ENCODE measurements at regions not wholly inside any gene's neighbourhood (a gene's known extent, or its start where the extent isn't known, plus 50 kb on each side); places are given as distances from the start of the nearest gene placed in this dataset.

- Histone ChIP-seq H3K4me1 (replicated peaks; ENCODE audit: insufficient read depth) (no peaks in the 10 kb centered on the region), H3K79me2 (ENCODE audit: low read depth) (no peaks in the 10 kb centered on the region), H3K4me2 (no peak overlapping the region), H3K9me2 (ENCODE audit: insufficient read depth) (no peaks in the 10 kb centered on the region), H3K27ac (no peak overlapping the region), H3F3A (ENCODE audit: insufficient read depth, low read depth) (no peaks in the 10 kb centered on the region), H4K20me1 (ENCODE audit: insufficient read depth) (no peaks in the 10 kb centered on the region), H3K9me3 (ENCODE audit: insufficient read depth, low read depth) (peaks cover 3% of the 10 kb centered on the region; the same call in 1 of the 2 replicates), H3K27me3 (ENCODE audit: insufficient read depth, low read depth) (no peaks in the 10 kb centered on the region), H2AFZ (no peak overlapping the region), H3K36me3 (ENCODE audit: low read depth) (no peaks in the 10 kb centered on the region), H3K4me3 (no peak overlapping the region)
- DNase-seq = no peak
- no TSS peak for BruUV-seq (replicated peaks)
- ChIA-PET POLR2A (ENCODE audit: unreplicated experiment) (no interaction called here), CTCF (no interaction called here)
- intact Hi-C loops (cut with micrococcal nuclease; ENCODE audit: unreplicated experiment) = no loop called here
- TF ChIP-seq EZH2 (IDR thresholded peaks at IDR 0.05; ENCODE audit: low read depth) (no peak), CTCF (conservative IDR thresholded peaks at IDR 0.05) (no peak)
Measured at GRCh38 chrX:124203311-124203710, 129.1 kb upstream of the TEX13D start.

DNA sequence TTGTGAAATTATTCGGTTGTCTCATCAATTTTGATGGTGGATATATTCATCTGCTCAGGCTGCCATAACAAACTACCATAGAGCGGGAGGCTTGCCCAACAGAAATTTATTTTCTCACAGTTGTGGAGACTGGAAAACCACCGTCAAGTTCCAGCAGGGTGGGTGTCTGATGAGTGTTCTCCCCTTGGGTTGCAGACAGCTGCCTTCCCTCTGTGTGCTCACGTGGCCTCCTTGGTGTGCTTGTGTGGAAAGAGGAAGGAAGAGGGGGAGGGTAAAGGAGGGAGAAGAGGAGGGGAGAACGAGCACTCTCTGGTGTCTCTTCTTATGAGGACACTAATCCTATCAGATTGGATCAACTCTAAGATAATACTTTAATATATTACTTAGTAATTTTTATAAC, 123.8 kb upstream of the TEX13D start:
- Histone ChIP-seq H3K9me2 (ENCODE audit: insufficient read depth) (no peaks in the 10 kb centered on the region), H3K4me2 (no peak overlapping the region), H2AFZ (no peak overlapping the region), H4K20me1 (ENCODE audit: insufficient read depth) (no peaks in the 10 kb centered on the region), H3F3A (ENCODE audit: insufficient read depth, low read depth) (no peaks in the 10 kb centered on the region), H3K79me2 (ENCODE audit: low read depth) (no peaks in the 10 kb centered on the region), H3K4me3 (no peak overlapping the region), H3K27me3 (ENCODE audit: insufficient read depth, low read depth) (no peaks in the 10 kb centered on the region), H3K36me3 (ENCODE audit: low read depth) (no peaks in the 10 kb centered on the region), H3K27ac (no peak overlapping the region), H3K9me3 (ENCODE audit: insufficient read depth, low read depth) (peaks cover 3% of the 10 kb centered on the region; the same call in 1 of the 2 replicates), H3K4me1 (replicated peaks; ENCODE audit: insufficient read depth) (no peaks in the 10 kb centered on the region)
- ChIA-PET POLR2A (ENCODE audit: unreplicated experiment) (no interaction called here), CTCF (no interaction called here)
- intact Hi-C loops (cut with micrococcal nuclease; ENCODE audit: unreplicated experiment) = no loop called here
- no TSS peak for BruUV-seq (replicated peaks)
- TF ChIP-seq EZH2 (IDR thresholded peaks at IDR 0.05; ENCODE audit: low read depth) = no peak
- no peak for TF ChIP-seq CTCF (conservative IDR thresholded peaks at IDR 0.05)
- DNase-seq = no peak

GRCh38 chrX:124209792-124210576, 122.5 kb upstream of the TEX13D start:
- no peaks in the 10 kb centered on the region for H3K9me3 ChIP-seq (ENCODE audit: insufficient read depth, low read depth)
- H3F3A ChIP-seq (ENCODE audit: insufficient read depth, low read depth) = no peaks in the 10 kb centered on the region
- ChIA-PET CTCF (no interaction called here), POLR2A (ENCODE audit: unreplicated experiment) (no interaction called here)
- H3K79me2 ChIP-seq (ENCODE audit: low read depth) = no peaks in the 10 kb centered on the region
- H3K4me3 ChIP-seq = no peak overlapping the region
- H3K27me3 ChIP-seq (ENCODE audit: insufficient read depth, low read depth) = no peaks in the 10 kb centered on the region
- TF ChIP-seq EZH2 (IDR thresholded peaks at IDR 0.05; ENCODE audit: low read depth) (no peak), CTCF (conservative IDR thresholded peaks at IDR 0.05) (no peak)
- no TSS peak for BruUV-seq (replicated peaks)
- no peak overlapping the region for H3K27ac ChIP-seq
- no peaks in the 10 kb centered on the region for H4K20me1 ChIP-seq (ENCODE audit: insufficient read depth)
- no peak for DNase-seq
- H3K9me2 ChIP-seq (ENCODE audit: insufficient read depth) = no peaks in the 10 kb centered on the region
- no peaks in the 10 kb centered on the region for H3K36me3 ChIP-seq (ENCODE audit: low read depth)
- H3K4me1 ChIP-seq (replicated peaks; ENCODE audit: insufficient read depth) = no peaks in the 10 kb centered on the region
- H3K4me2 ChIP-seq = no peak overlapping the region
- intact Hi-C loops (cut with micrococcal nuclease; ENCODE audit: unreplicated experiment) = no loop called here
- H2AFZ ChIP-seq = no peak overlapping the region

All from PC-9 (cell line).